Femur (tissue), 1 donor: ENCODE measurements at regions not wholly inside any gene's neighbourhood (a gene's known extent, or its start where the extent isn't known, plus 50 kb on each side); places are given as distances from the start of the nearest gene placed in this dataset.
"Not testable (repeated sequence)": the region's sequence is repeated elsewhere in the genome, so short reads cannot be mapped to it uniquely, and the experiment has no call there.

Source experiments
- DNase-seq: peaks from one replicate; pipeline ENCODE4 v3.0.0-alpha.2; 2017

DNA sequence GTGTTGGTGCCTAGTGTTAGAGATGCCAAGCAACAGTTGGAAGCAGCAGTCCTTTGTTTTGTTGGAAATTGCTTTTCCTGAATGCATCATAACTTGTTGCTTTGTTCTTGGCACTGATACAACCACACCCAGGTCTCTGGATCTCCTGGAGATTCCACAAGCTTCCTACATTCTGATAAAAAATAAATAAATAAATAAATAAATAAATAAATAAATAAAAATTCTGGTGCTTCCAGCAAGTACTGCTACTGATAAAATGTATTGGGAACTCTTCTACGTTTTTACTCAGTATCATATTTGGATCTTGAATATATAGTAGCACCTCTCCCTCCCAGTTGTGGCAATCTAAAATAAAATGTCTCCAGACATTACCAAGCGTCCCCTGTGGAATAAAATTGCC lies 62.7 kb upstream of the GRID2 start:
- DNase-seq: no peak

DNA sequence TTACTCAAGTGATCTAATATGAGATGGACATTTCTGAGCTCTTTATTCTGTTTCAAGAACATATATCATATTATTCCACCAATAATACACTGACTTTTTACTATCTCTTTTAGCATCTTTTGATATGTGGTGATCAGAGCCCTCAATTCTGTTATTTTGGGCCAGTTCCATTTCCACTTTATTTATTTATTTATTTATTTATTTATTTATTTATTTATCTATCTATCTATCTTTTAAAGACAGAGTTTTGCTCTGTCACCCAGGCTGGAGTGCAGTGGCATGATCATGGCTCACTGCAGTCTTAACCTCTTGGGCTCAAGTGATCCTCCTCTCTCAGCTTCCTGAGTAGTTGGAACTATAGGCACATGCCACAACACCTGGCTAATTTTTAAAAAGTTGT lies 57.4 kb upstream of the GRID2 start:
- DNase-seq: no peak

DNA sequence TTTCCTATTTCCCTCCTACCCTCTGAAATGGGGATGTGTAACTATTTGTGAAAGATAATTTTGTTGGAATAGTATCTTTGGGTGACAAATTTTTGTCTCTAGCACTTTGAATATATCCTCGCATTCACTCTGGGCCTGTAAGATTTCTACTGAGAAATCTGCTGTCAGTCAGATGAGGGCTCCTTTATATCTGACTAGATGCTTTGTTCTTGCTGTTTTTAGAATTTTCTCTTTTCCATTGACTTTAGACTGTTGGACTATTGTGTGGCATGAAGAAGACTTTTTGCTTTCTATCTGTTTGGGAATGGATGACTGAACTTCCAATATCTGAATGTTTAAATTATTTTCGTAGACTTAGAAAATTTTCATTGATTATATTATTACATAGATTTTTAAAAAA lies 54.2 kb upstream of the GRID2 start:
- no peak for DNase-seq

DNA sequence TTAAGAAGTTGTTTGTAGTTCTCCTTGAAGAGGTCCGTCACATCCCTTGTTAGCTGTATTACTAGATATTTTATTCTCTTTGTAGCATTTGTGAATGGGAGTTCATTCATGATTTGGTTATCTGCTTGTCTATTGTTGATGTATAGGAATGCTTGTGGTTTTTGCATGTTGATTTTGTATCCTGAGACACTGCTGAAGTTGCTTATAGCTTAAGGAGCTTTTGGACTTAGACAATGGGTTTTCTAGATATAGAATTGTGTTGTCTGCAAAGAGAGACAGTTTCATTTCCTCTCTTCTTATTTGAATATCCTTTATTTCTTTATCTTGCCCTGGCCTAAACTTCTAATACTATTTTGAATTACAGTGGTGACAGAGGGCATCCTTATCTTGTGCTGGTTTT lies 52.1 kb upstream of the GRID2 start:
- no peak for DNase-seq

DNA sequence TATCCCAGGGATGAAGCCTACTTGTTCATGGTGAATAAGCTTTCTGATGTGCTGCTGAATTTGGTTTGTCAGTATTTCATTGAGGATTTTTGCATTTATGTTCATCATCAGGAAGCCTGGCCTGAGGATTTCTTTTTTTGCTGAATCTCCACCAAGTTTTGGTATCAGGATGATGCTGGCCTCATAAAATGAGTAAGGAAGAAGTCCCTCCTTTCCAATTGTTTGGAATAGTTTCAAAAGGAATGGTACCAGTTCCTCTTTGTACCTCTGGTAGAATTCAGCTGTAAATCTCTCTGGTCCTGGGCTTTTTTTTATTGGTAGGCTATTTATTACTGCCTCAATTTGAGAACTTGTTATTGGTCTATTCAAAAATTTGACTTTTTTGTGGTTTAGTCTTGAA lies 51.4 kb upstream of the GRID2 start:
- not testable (repeated sequence) for DNase-seq

DNA sequence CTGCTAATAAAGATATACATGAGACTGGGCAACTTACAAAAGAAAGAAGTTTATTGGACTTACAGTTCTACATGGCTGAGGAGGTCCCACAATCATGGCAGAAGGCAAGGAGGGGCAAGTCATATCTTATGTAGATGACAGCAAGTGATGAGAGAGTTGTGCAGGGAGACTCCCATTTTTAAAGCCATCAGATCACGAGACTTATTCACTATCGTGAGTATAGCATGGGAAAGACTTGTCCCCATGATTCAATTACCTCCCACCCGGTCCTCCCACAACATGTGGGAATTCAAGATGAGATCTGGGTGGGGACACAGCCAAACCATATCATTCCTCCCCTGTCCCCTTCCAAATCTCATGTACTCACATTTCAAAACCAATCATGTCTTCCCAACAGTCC lies 50.9 kb upstream of the GRID2 start:
- no peak for DNase-seq

DNA sequence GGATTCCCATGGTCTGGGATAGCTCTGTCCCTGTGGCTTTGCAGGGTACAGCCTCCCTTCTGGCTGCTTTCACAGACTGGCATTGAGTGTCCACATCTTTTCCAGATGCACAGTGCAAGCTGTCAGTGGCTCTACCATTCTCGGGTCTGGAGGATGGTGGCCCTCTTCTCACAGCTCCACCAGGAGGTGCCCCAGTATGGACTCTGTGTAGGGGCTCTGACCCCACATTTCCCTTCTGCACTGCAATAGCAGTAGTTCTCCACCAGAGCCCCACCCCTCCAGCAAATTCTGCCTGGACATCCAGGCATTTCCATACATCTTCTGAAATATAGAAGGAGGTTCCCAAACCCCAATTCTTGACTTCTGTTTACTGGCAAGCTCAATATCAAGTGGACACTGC lies 50.2 kb upstream of the GRID2 start:
- no peak for DNase-seq
